ENCODE measurements at regions not wholly inside any gene's neighbourhood (a gene's known extent, or its start where the extent isn't known, plus 50 kb on each side); places are given as distances from the start of the nearest gene placed in this dataset.

GRCh38 chr7:25719190-25719896, 432.7 kb upstream of the NFE2L3 start:
- no peaks in the 10 kb centered on the region for H3K27me3 ChIP-seq (ENCODE audit: control insufficient read depth in 1 of 2, insufficient read depth in 2 of 2, low read length in 2 of 2)
- H3K36me3 ChIP-seq (ENCODE audit: control insufficient read depth in 2 of 2, insufficient read depth in 2 of 2, low read length in 1 of 2), result no peaks in the 10 kb centered on the region
- H3K4me1 ChIP-seq (ENCODE audit: control insufficient read depth in 2 of 2, insufficient read depth in 2 of 2, low read length in 1 of 2), result no peaks in the 10 kb centered on the region
- WGBS, 2 donors, result 87 to 92% methylated on average over 5 of the region's 5 CpGs
- no peaks in the 10 kb centered on the region for H3K9me3 ChIP-seq (ENCODE audit: control insufficient read depth in 2 of 2, insufficient read depth in 1 of 2, low read depth in 1 of 2, low read length in 1 of 2)
- no peak overlapping the region for H3K27ac ChIP-seq (ENCODE audit: low read depth in 2 of 2, low read length in 1 of 2)
- no peak overlapping the region for H3K4me3 ChIP-seq (ENCODE audit: low read depth in 1 of 2, low read length in 2 of 2)

- H3K9me3 ChIP-seq (ENCODE audit: control insufficient read depth in 2 of 2, insufficient read depth in 1 of 2, low read depth in 1 of 2, low read length in 1 of 2), result no peaks in the 10 kb centered on the region
- H3K27ac ChIP-seq (ENCODE audit: low read depth in 2 of 2, low read length in 1 of 2), result no peak overlapping the region
- no peaks in the 10 kb centered on the region for H3K36me3 ChIP-seq (ENCODE audit: control insufficient read depth in 2 of 2, insufficient read depth in 2 of 2, low read length in 1 of 2)
- H3K27me3 ChIP-seq (ENCODE audit: control insufficient read depth in 1 of 2, insufficient read depth in 2 of 2, low read length in 2 of 2), result no peaks in the 10 kb centered on the region
- H3K4me1 ChIP-seq (ENCODE audit: control insufficient read depth in 2 of 2, insufficient read depth in 2 of 2, low read length in 1 of 2), result no peaks in the 10 kb centered on the region
- 54 to 58% methylated on average over 2 of the region's 2 CpGs for WGBS, 2 donors
- H3K4me3 ChIP-seq (ENCODE audit: low read depth in 1 of 2, low read length in 2 of 2), result no peak overlapping the region
Measured at GRCh38 chr7:25720427-25720826, 431.6 kb upstream of the NFE2L3 start.

- Histone ChIP-seq H3K9me3 (ENCODE audit: control insufficient read depth in 2 of 2, insufficient read depth in 1 of 2, low read depth in 1 of 2, low read length in 1 of 2) (no peaks in the 10 kb centered on the region), H3K36me3 (ENCODE audit: control insufficient read depth in 2 of 2, insufficient read depth in 2 of 2, low read length in 1 of 2) (no peaks in the 10 kb centered on the region), H3K4me1 (ENCODE audit: control insufficient read depth in 2 of 2, insufficient read depth in 2 of 2, low read length in 1 of 2) (peaks cover 0 to 2% of the 10 kb centered on the region in 2 donors), H3K27ac (ENCODE audit: low read depth in 2 of 2, low read length in 1 of 2) (no peak overlapping the region), H3K4me3 (ENCODE audit: low read depth in 1 of 2, low read length in 2 of 2) (no peak overlapping the region), H3K27me3 (ENCODE audit: control insufficient read depth in 1 of 2, insufficient read depth in 2 of 2, low read length in 2 of 2) (no peaks in the 10 kb centered on the region)
- 20 to 29% methylated on average over 1 of the region's 1 CpG for WGBS, 2 donors
Measured at GRCh38 chr7:25722856-25723255, 429.1 kb upstream of the NFE2L3 start.

GRCh38 chr7:25725451-25725850, 426.5 kb upstream of the NFE2L3 start:
- WGBS, 2 donors, result 77 to 80% methylated on average over 2 of the region's 2 CpGs

DNA sequence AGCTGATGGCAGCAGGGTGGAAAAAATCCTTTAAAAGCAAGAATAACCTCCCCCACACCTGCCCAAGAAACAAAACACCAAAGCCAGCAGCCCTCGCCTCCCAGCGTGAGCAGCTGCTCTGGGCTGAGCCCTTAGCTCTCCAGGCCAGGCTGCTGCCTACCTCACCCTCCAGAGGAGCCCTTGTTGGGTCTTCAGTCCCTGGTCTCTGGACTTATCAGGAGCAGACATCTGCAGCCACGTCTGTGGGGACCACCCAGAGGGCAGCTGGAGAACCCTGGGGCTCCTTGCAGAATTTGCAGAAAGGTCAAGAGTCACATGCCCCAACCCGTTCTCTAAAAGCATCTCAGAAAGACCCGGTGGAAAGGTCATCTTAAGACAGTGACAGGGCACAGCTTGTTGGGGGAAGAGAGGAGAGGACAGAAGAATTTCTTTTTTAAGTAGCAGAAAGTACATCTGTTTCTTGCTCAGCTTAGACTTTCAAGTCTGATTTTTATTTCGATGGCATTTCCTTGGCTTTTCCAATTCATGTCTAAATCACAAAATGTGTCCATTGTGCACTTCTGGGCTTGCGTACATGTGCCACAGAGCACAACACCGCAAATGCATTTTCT, 425.7 kb upstream of the NFE2L3 start:
- Histone ChIP-seq H3K36me3 (ENCODE audit: control insufficient read depth in 2 of 2, insufficient read depth in 2 of 2, low read length in 1 of 2) (no peaks in the 10 kb centered on the region), H3K4me3 (ENCODE audit: low read depth in 1 of 2, low read length in 2 of 2) (no peak overlapping the region), H3K4me1 (ENCODE audit: control insufficient read depth in 2 of 2, insufficient read depth in 2 of 2, low read length in 1 of 2) (peaks cover 0 to 2% of the 10 kb centered on the region in 2 donors), H3K27me3 (ENCODE audit: control insufficient read depth in 1 of 2, insufficient read depth in 2 of 2, low read length in 2 of 2) (no peaks in the 10 kb centered on the region), H3K27ac (ENCODE audit: low read depth in 2 of 2, low read length in 1 of 2) (no peak overlapping the region), H3K9me3 (ENCODE audit: control insufficient read depth in 2 of 2, insufficient read depth in 1 of 2, low read depth in 1 of 2, low read length in 1 of 2) (no peaks in the 10 kb centered on the region)
- 67 to 79% methylated on average over 8 of the region's 8 CpGs for WGBS, 2 donors

More at GRCh38 chr7:25725451-25725850, 426.5 kb upstream of the NFE2L3 start:
- Histone ChIP-seq H3K36me3 (ENCODE audit: control insufficient read depth in 2 of 2, insufficient read depth in 2 of 2, low read length in 1 of 2) (no peaks in the 10 kb centered on the region), H3K9me3 (ENCODE audit: control insufficient read depth in 2 of 2, insufficient read depth in 1 of 2, low read depth in 1 of 2, low read length in 1 of 2) (no peaks in the 10 kb centered on the region), H3K27me3 (ENCODE audit: control insufficient read depth in 1 of 2, insufficient read depth in 2 of 2, low read length in 2 of 2) (no peaks in the 10 kb centered on the region), H3K27ac (ENCODE audit: low read depth in 2 of 2, low read length in 1 of 2) (no peak overlapping the region), H3K4me1 (ENCODE audit: control insufficient read depth in 2 of 2, insufficient read depth in 2 of 2, low read length in 1 of 2) (peaks cover 0 to 2% of the 10 kb centered on the region in 2 donors), H3K4me3 (ENCODE audit: low read depth in 1 of 2, low read length in 2 of 2) (no peak overlapping the region)

GRCh38 chr7:25726781-25727311, 425.2 kb upstream of the NFE2L3 start:
- Histone ChIP-seq H3K27me3 (ENCODE audit: control insufficient read depth in 1 of 2, insufficient read depth in 2 of 2, low read length in 2 of 2) (no peaks in the 10 kb centered on the region), H3K4me3 (ENCODE audit: low read depth in 1 of 2, low read length in 2 of 2) (no peak overlapping the region), H3K36me3 (ENCODE audit: control insufficient read depth in 2 of 2, insufficient read depth in 2 of 2, low read length in 1 of 2) (no peaks in the 10 kb centered on the region), H3K4me1 (ENCODE audit: control insufficient read depth in 2 of 2, insufficient read depth in 2 of 2, low read length in 1 of 2) (peaks cover 0 to 2% of the 10 kb centered on the region in 2 donors), H3K9me3 (ENCODE audit: control insufficient read depth in 2 of 2, insufficient read depth in 1 of 2, low read depth in 1 of 2, low read length in 1 of 2) (no peaks in the 10 kb centered on the region), H3K27ac (ENCODE audit: low read depth in 2 of 2, low read length in 1 of 2) (no peak overlapping the region)
- 70 to 71% methylated on average over 8 of the region's 8 CpGs for WGBS, 2 donors

DNA sequence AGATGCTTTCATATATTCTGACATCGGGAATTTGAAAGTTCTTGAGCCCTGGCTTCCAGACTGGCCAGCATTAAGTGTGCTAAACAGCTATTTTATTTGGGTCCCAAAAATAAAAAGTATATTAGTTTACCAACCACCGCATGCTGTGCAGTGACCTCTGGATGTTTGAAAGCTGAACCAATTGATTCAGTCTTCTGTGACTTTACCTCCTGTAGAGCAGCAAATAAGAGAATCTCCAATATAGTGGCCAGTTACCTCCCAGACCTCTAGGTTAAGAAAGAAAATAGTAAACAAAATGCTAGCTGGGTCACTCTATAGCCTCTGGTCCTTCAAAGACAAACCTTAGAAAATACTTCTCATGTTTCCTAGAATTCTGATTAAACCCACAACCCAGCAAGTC, 424.6 kb upstream of the NFE2L3 start:
- H3K27ac ChIP-seq (ENCODE audit: low read depth in 2 of 2, low read length in 1 of 2), result no peak overlapping the region
- no peaks in the 10 kb centered on the region for H3K36me3 ChIP-seq (ENCODE audit: control insufficient read depth in 2 of 2, insufficient read depth in 2 of 2, low read length in 1 of 2)
- WGBS, 2 donors, result 70 to 87% methylated on average over 2 of the region's 2 CpGs
- no peak overlapping the region for H3K4me3 ChIP-seq (ENCODE audit: low read depth in 1 of 2, low read length in 2 of 2)
- H3K4me1 ChIP-seq (ENCODE audit: control insufficient read depth in 2 of 2, insufficient read depth in 2 of 2, low read length in 1 of 2), result peaks cover 0 to 2% of the 10 kb centered on the region in 2 donors
- H3K27me3 ChIP-seq (ENCODE audit: control insufficient read depth in 1 of 2, insufficient read depth in 2 of 2, low read length in 2 of 2), result no peaks in the 10 kb centered on the region
- no peaks in the 10 kb centered on the region for H3K9me3 ChIP-seq (ENCODE audit: control insufficient read depth in 2 of 2, insufficient read depth in 1 of 2, low read depth in 1 of 2, low read length in 1 of 2)

DNA sequence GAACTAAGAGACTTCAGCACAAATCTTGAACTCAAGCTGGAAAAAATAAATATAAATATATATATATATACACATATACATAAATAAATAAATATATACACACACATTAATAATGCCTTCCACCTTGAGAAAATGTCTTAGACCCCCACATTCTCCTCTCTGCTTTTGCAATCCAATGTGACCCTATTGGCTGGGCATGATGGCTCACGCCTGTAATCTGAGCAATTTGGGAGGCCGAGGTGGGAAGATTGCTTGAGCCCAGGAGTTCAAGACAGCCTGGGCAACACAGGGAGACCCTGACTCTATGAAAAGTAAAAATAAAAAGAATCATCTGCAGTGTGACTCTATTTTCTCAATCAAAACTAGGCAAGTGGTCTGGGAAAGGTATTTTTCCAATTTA, 424.1 kb upstream of the NFE2L3 start:
- Histone ChIP-seq H3K27me3 (ENCODE audit: control insufficient read depth in 1 of 2, insufficient read depth in 2 of 2, low read length in 2 of 2) (no peaks in the 10 kb centered on the region), H3K9me3 (ENCODE audit: control insufficient read depth in 2 of 2, insufficient read depth in 1 of 2, low read depth in 1 of 2, low read length in 1 of 2) (no peaks in the 10 kb centered on the region), H3K4me3 (ENCODE audit: low read depth in 1 of 2, low read length in 2 of 2) (no peak overlapping the region), H3K27ac (ENCODE audit: low read depth in 2 of 2, low read length in 1 of 2) (no peak overlapping the region), H3K4me1 (ENCODE audit: control insufficient read depth in 2 of 2, insufficient read depth in 2 of 2, low read length in 1 of 2) (peaks cover 0 to 2% of the 10 kb centered on the region in 2 donors), H3K36me3 (ENCODE audit: control insufficient read depth in 2 of 2, insufficient read depth in 2 of 2, low read length in 1 of 2) (no peaks in the 10 kb centered on the region)
- WGBS, 2 donors, result 89 to 98% methylated on average over 2 of the region's 2 CpGs

GRCh38 chr7:25731068-25731845, 420.7 kb upstream of the NFE2L3 start:
- Histone ChIP-seq H3K27me3 (ENCODE audit: control insufficient read depth in 1 of 2, insufficient read depth in 2 of 2, low read length in 2 of 2) (no peaks in the 10 kb centered on the region), H3K36me3 (ENCODE audit: control insufficient read depth in 2 of 2, insufficient read depth in 2 of 2, low read length in 1 of 2) (no peaks in the 10 kb centered on the region), H3K27ac (ENCODE audit: low read depth in 2 of 2, low read length in 1 of 2) (no peak overlapping the region), H3K4me1 (ENCODE audit: control insufficient read depth in 2 of 2, insufficient read depth in 2 of 2, low read length in 1 of 2) (peaks cover 0 to 2% of the 10 kb centered on the region in 2 donors), H3K4me3 (ENCODE audit: low read depth in 1 of 2, low read length in 2 of 2) (no peak overlapping the region), H3K9me3 (ENCODE audit: control insufficient read depth in 2 of 2, insufficient read depth in 1 of 2, low read depth in 1 of 2, low read length in 1 of 2) (no peaks in the 10 kb centered on the region)
- 17 to 32% methylated on average over 8 of the region's 8 CpGs for WGBS, 2 donors

All from esophagus (tissue), 2 donors.